ENCODE measurements at regions not wholly inside any gene's neighbourhood (a gene's known extent, or its start where the extent isn't known, plus 50 kb on each side); places are given as distances from the start of the nearest gene placed in this dataset.
"Not testable (repeated sequence)": the region's sequence is repeated elsewhere in the genome, so short reads cannot be mapped to it uniquely, and the experiment has no call there.

DNA sequence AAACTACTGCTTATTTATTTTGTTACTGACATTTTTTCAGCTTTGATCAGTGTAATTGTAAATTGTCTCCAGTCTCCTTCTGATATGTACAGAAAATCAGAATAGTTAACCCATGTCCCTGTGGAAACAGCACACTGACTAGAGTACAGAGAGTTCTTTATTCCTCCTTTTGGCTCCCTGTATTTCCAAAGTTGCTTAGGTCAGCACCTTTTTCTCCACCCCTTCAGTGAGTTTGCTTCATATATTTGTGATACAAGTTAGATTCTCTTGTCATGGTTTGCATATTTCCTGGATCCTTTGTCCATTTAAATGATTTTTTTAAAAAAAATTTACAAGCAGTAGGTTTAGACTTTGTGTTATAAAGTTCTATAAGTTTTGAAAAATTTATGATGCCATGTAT is 2051.1 kb upstream of the LRRTM1 start:
- DNase-seq = no peak
- H3K4me3 Mint-ChIP-seq = no peak overlapping the region
- H3K27ac Mint-ChIP-seq = no peak overlapping the region
- H3K4me1 Mint-ChIP-seq = no peaks in the 10 kb centered on the region
- H3K36me3 Mint-ChIP-seq = peaks cover 0 to 4% (median 0%) of the 10 kb centered on the region in 3 donors
- no peaks in the 10 kb centered on the region for H3K27me3 Mint-ChIP-seq (ENCODE audit: low read depth in 3 of 3)
- H3K9me3 Mint-ChIP-seq = peaks cover 12 to 44% (median 24%) of the 10 kb centered on the region in 6 donors

DNA sequence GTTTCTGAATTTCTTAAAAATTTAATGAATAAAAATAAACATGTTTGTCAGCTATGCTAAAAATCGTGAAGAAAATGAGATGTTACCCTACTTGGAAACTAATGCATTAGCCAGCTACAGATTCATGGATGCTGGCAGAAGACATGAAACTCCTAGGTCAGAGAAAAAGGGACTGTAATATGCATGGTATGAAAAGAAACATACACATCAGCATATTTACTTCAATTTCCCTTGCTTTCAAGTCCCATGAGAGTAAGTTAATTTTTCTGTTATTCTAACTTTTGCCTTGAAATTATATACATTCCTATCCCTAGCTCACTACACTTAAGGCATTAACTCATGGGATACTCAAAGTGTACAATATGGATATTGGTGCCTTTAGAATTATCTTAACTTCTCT is 2041.4 kb upstream of the LRRTM1 start:
- H3K27me3 Mint-ChIP-seq (ENCODE audit: low read depth in 3 of 3) = no peaks in the 10 kb centered on the region
- DNase-seq = no peak
- no peaks in the 10 kb centered on the region for H3K4me1 Mint-ChIP-seq
- H3K36me3 Mint-ChIP-seq = no peaks in the 10 kb centered on the region
- peaks cover 0 to 16% (median 12%) of the 10 kb centered on the region in 6 donors for H3K9me3 Mint-ChIP-seq
- H3K4me3 Mint-ChIP-seq = no peak overlapping the region
- H3K27ac Mint-ChIP-seq = no peak overlapping the region

DNA sequence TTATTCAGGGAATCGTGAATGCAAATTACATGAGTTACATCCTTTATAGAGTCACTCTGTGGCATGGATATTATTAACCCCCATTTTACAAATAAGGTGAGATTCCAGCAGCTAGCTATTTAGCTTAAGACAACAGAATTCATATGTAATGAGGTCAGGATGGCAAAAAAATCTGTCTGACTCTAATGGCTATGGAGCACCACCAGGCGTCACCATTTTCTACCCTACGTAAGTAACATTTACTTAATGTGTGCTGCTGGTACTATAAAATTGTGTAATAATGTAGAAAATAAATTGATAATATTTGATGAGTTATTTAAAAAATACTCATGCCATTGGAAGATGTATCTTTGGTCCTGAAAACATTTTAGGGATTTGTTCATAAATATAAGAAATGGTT is 2040.1 kb upstream of the LRRTM1 start:
- no peak overlapping the region for H3K4me3 Mint-ChIP-seq
- peaks cover 0 to 18% (median 10%) of the 10 kb centered on the region in 6 donors for H3K9me3 Mint-ChIP-seq
- no peak for DNase-seq
- H3K36me3 Mint-ChIP-seq = no peaks in the 10 kb centered on the region
- no peak overlapping the region for H3K27ac Mint-ChIP-seq
- no peaks in the 10 kb centered on the region for H3K4me1 Mint-ChIP-seq
- no peaks in the 10 kb centered on the region for H3K27me3 Mint-ChIP-seq (ENCODE audit: low read depth in 3 of 3)

DNA sequence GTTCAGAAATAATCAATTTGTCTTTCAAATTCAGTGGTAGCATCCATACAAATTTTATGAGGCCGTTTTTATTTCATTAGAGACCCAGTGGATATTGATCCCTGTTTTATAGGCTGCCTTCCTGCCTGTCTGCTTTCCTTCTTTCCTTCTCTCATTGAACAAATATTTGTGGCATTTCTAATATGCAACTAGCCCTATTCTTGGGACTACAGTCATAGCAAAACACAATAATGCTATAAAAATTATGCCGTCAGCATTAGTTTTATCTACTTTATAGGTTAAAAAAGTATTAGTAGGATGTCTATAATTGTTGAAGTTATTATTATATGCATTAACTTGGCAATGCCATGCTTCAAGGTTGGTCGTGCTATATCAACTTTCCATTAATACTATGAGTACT is 2037.8 kb upstream of the LRRTM1 start:
- Mint-ChIP-seq H3K27me3 (ENCODE audit: low read depth in 3 of 3) (peaks cover 0 to 1% (median 0%) of the 10 kb centered on the region in 3 donors), H3K4me1 (no peaks in the 10 kb centered on the region), H3K27ac (no peak overlapping the region)

DNA sequence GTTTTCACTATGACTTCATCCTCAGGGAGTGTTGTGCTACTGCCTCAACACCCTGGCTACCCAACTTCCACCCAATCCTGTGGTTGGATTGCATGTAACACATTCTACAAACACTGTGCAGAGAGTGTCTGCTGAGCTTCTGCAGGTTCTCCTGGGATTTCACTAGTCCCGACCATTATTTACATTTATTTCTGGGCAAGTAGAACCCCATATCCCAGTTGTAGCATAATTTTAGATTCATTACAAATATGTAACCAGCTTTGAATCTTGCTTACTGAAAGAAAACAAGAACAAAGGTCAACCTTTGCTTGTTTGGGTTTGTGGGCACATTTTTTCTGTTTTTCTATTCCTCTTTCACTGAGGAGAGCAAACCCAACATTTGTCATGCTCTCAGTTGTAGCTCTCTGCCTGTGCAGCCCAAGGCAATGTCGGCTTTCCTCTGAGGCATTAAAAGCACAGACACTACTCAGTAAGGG is 2036.1 kb upstream of the LRRTM1 start:
- H3K27me3 Mint-ChIP-seq (ENCODE audit: low read depth in 3 of 3) = peaks cover 0 to 1% (median 0%) of the 10 kb centered on the region in 3 donors
- no peak for DNase-seq
- H3K27ac Mint-ChIP-seq = no peak overlapping the region
- H3K4me1 Mint-ChIP-seq = no peaks in the 10 kb centered on the region
- H3K36me3 Mint-ChIP-seq = no peaks in the 10 kb centered on the region
- peaks cover 5 to 16% (median 9%) of the 10 kb centered on the region in 6 donors for H3K9me3 Mint-ChIP-seq
- no peak overlapping the region for H3K4me3 Mint-ChIP-seq

More for the DNA sequence above, 2037.8 kb upstream of the LRRTM1 start:
- Mint-ChIP-seq H3K4me3 (no peak overlapping the region), H3K36me3 (no peaks in the 10 kb centered on the region), H3K9me3 (peaks cover 2 to 15% (median 11%) of the 10 kb centered on the region in 6 donors)
- DNase-seq = no peak

DNA sequence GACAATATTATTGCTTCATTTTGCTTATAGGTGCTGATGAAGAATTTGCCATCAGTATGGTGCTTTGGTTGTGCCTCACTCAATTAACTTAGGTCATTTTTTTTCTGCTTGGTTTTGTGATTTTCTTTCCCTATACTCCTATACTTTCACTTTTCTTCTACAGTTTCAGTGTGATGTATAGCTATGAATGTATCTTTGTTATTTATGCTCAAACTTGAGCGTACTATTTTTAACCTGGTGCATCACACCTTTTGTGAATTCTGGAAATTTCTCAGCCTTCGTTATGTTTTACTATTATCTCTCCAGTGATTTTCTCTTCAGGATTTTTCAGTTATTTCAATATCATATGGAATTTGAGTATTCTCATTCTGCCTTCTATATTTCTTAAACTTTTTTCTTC is 2035.3 kb upstream of the LRRTM1 start:
- Mint-ChIP-seq H3K27ac (no peak overlapping the region), H3K9me3 (peaks cover 2 to 14% (median 8%) of the 10 kb centered on the region in 6 donors), H3K4me1 (no peaks in the 10 kb centered on the region)

DNA sequence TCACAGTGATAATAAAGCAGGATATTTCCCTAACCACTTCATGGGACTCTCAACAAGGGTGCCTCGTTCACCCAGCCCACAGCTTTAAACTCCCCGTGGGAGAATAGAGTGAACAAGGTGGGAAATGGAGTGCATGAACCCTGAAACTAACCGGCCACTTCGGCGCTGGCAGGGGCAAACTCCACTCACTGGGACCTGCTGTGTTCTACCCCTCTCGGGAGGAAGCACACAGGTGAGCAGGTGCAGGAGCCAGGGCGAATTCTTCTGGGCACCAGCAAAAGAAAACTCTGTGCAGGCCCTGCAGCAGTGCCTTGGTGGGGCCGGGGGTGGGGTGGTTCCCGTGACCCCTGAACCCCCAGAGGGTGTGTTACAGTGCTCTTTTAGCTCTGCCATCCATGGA is 2029.1 kb upstream of the LRRTM1 start:
- Mint-ChIP-seq H3K36me3 (no peaks in the 10 kb centered on the region), H3K4me3 (no peak overlapping the region), H3K4me1 (no peaks in the 10 kb centered on the region), H3K27ac (no peak overlapping the region), H3K27me3 (ENCODE audit: low read depth in 3 of 3) (peaks cover 0 to 4% (median 0%) of the 10 kb centered on the region in 3 donors), H3K9me3 (peaks cover 9 to 28% (median 16%) of the 10 kb centered on the region in 6 donors)
- no peak for DNase-seq

More for the DNA sequence above, 2035.3 kb upstream of the LRRTM1 start:
- no peak for DNase-seq
- no peak overlapping the region for H3K4me3 Mint-ChIP-seq
- no peaks in the 10 kb centered on the region for H3K36me3 Mint-ChIP-seq
- peaks cover 0 to 1% (median 0%) of the 10 kb centered on the region in 3 donors for H3K27me3 Mint-ChIP-seq (ENCODE audit: low read depth in 3 of 3)

DNA sequence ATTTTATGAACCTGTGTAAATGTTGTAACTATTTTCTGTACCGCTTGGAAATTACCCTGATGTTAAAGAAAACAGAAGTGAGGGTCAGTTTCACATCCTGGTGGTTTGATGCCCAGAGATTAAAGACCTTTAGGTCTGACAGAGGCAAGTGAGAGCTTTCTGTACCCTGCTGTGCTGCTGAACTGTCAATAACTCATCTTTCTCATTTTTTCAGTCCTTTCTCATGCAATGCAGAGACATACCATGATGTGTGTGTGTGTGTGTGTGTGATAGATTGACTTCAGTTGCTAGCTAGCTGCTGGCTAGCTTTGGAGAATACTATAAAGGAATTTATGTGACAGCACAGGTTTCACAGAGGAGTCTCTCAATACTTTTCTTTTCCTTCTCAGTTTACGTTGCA is 2025.6 kb upstream of the LRRTM1 start:
- no peak for DNase-seq
- H3K4me3 Mint-ChIP-seq = no peak overlapping the region
- H3K36me3 Mint-ChIP-seq = no peaks in the 10 kb centered on the region
- no peak overlapping the region for H3K27ac Mint-ChIP-seq
- H3K27me3 Mint-ChIP-seq (ENCODE audit: low read depth in 3 of 3) = peaks cover 0 to 2% (median 2%) of the 10 kb centered on the region in 3 donors
- peaks cover 8 to 47% (median 30%) of the 10 kb centered on the region in 6 donors for H3K9me3 Mint-ChIP-seq
- H3K4me1 Mint-ChIP-seq = no peaks in the 10 kb centered on the region

DNA sequence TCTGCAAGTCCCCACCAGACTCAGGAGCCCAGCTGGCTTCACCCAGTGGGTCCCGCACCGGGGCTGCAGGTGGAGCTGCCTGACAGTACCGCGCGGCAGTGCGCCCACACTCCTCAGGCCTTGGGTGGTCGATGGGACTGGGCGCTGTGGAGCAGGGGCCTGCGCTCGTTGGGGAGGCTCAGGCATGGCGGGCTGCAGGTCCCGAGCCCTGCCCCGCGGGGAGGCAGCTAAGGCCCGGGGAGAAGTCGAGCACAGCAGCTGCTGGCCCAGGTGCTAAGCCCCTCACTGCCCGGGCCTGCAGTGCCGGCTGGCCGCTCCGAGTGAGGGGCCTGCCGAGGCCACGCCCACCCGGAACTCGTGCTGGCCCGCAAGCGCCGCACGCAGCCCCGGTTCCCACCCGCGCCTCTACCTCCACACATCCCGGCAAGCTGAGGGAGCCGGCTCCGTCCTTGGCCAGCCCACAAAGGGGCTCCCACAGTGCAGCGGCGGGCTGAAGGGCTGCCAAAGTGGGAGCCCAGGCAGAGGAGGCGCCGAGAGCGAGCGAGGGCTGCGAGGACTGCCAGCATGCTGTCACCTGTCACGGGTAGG is 2021.7 kb upstream of the LRRTM1 start:
- H3K27me3 Mint-ChIP-seq (ENCODE audit: low read depth in 3 of 3); H3K36me3 Mint-ChIP-seq; H3K27ac Mint-ChIP-seq: not testable (repeated sequence)

DNA sequence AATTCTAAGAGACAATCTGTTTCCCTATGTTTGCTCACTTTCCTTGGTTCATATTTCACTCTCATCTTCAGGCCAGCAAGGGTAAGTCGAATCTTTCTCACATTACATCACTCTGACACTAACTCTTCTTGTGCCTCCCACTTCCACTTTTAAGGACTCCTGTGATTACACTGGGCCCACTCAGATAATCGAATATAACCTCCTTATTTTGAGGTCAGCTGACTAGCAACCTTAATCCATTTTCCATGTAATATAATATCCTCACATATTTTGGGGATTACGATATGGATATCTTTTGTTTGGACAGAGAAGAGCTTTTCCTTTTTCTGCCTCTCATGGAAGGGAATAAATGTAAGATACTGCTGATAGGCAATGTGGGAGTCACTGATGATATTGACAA is 2015.7 kb upstream of the LRRTM1 start:
- no peak overlapping the region for H3K4me3 Mint-ChIP-seq
- no peaks in the 10 kb centered on the region for H3K36me3 Mint-ChIP-seq
- H3K4me1 Mint-ChIP-seq = no peaks in the 10 kb centered on the region
- peaks cover 0 to 5% (median 2%) of the 10 kb centered on the region in 3 donors for H3K27me3 Mint-ChIP-seq (ENCODE audit: low read depth in 3 of 3)
- H3K27ac Mint-ChIP-seq = no peak overlapping the region
- peaks cover 4 to 32% (median 23%) of the 10 kb centered on the region in 6 donors for H3K9me3 Mint-ChIP-seq
- DNase-seq = no peak

More for the DNA sequence above, 2021.7 kb upstream of the LRRTM1 start:
- H3K4me3 Mint-ChIP-seq, H3K4me1 Mint-ChIP-seq, DNase-seq: not testable (repeated sequence)
- peaks cover 4 to 52% (median 27%) of the 10 kb centered on the region in 6 donors for H3K9me3 Mint-ChIP-seq

DNA sequence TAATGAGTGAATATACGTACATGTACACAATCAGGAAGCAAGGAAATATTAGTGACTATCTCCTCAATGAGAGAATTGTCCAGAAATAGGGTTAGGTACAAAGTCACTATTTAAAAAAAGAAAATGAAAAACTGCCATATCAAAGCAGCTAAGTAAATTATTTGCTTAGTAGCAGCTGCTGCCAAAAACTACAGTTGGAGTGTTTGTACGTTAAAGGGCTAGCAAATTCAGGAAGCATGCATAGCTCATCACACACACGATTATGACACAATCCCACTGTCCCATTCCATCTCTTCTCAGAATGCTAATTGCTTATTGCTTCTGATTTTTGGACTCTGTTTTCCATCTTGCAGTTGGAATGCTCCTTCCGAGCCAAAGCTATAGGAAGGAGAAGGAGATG is 2012.5 kb upstream of the LRRTM1 start:
- no peak overlapping the region for H3K4me3 Mint-ChIP-seq
- no peak overlapping the region for H3K27ac Mint-ChIP-seq
- no peaks in the 10 kb centered on the region for H3K4me1 Mint-ChIP-seq
- H3K36me3 Mint-ChIP-seq = no peaks in the 10 kb centered on the region
- peaks cover 8 to 25% (median 17%) of the 10 kb centered on the region in 6 donors for H3K9me3 Mint-ChIP-seq
- peaks cover 0 to 4% (median 2%) of the 10 kb centered on the region in 3 donors for H3K27me3 Mint-ChIP-seq (ENCODE audit: low read depth in 3 of 3)
- DNase-seq = no peak

DNA sequence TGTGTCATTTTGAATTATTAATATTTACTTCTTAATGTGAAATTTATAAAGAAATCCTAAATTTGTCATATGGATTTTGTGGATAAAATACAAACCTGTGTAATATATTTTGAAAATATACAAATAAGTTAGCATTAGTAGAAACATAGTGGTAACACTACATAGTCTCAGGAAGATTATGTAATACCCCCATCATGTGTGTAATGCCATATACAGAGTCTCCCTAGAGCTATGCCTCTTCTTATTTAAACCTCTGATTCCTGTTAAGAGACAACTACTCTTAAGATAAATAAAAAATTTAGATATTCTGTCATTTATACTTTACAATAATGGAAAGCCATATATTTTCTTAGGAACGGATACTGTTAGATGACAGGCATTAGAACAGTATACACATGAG is 2012.0 kb upstream of the LRRTM1 start:
- Mint-ChIP-seq H3K4me1 (no peaks in the 10 kb centered on the region), H3K4me3 (no peak overlapping the region), H3K36me3 (no peaks in the 10 kb centered on the region), H3K27me3 (ENCODE audit: low read depth in 3 of 3) (peaks cover 0 to 4% (median 1%) of the 10 kb centered on the region in 3 donors), H3K9me3 (peaks cover 8 to 25% (median 17%) of the 10 kb centered on the region in 6 donors), H3K27ac (no peak overlapping the region)
- DNase-seq = no peak

DNA sequence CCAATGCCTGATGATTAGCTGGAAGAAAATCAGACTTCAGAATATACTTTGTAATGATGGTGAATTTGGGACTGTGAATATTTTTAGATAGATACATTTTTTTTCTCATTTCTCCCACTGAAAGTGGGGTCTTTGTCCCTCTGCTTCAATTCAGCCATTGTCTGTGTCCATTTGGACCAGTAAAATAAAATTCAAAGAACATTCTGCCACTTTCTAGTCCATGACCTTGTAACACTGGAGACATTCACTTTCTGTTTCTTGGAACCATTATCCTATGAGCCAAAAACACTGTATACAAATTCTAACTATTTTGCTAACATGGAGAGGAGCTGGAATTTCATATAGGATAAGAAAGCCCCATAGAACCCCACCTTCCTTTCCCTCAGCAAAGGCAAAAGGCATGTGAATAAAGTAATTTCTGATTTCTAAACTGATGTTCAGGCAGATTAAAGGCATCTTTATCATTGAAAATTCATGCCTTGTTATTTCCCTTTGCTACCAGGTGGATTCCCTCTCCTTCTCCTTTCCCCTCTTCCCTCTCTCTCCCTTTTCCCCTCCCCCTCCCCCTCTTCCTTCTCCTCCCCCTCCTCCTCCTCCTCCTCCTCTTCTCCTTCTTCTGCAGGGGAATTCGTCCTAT is 2010.4 kb upstream of the LRRTM1 start:
- Mint-ChIP-seq H3K9me3 (peaks cover 10 to 25% (median 15%) of the 10 kb centered on the region in 6 donors), H3K4me1 (no peaks in the 10 kb centered on the region), H3K36me3 (no peaks in the 10 kb centered on the region), H3K4me3 (no peak overlapping the region), H3K27ac (no peak overlapping the region), H3K27me3 (ENCODE audit: low read depth in 3 of 3) (peaks cover 0 to 4% (median 0%) of the 10 kb centered on the region in 3 donors)
- DNase-seq = no peak

DNA sequence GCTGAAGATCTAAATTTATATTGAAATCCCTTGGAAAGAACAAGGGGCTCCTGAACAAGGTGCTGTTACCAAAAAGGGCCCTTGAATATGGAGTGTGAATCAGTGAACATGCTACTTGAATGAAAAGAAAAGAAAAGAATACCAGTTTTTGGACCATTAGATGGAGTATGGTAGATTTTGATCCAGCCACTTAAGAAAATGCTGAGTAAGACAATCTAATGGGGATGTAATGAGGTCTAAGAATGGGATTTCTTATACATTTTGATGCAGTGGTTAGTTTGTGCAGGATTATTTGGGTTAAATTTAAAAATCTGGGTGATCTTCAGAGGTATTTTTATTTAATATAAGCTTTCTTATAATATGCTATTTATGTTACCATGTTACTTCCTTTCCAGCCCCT is 2003.0 kb upstream of the LRRTM1 start:
- H3K27me3 Mint-ChIP-seq (ENCODE audit: low read depth in 3 of 3) = peaks cover 0 to 1% (median 0%) of the 10 kb centered on the region in 3 donors
- H3K27ac Mint-ChIP-seq = no peak overlapping the region
- no peak overlapping the region for H3K4me3 Mint-ChIP-seq
- H3K4me1 Mint-ChIP-seq = no peaks in the 10 kb centered on the region
- no peaks in the 10 kb centered on the region for H3K36me3 Mint-ChIP-seq
- peaks cover 10 to 36% (median 19%) of the 10 kb centered on the region in 6 donors for H3K9me3 Mint-ChIP-seq
- no peak for DNase-seq
